GM18519 (cell line): ENCODE measurements at regions not wholly inside any gene's neighbourhood (a gene's known extent, or its start where the extent isn't known, plus 50 kb on each side); places are given as distances from the start of the nearest gene placed in this dataset.
"Not testable (repeated sequence)": the region's sequence is repeated elsewhere in the genome, so short reads cannot be mapped to it uniquely, and the experiment has no call there.

Experiments
- ATAC-seq: cut with Tn5 transposase; IDR thresholded peaks from one replicate; pipeline ENCODE4 v1.9.1; 2021; ENCODE audit warnings: mild to moderate bottlenecking, moderate library complexity; ENCODE audit not compliant: unreplicated experiment, low FRiP score

- ATAC-seq = no peak
These were observed 465.7 kb upstream of the FAR2 start for GRCh38 chr12:28683366-28683765.

GRCh38 chr12:28689398-28690175 is 459.5 kb upstream of the FAR2 start:
- no peak for ATAC-seq

- no peak for ATAC-seq
These were observed 455.4 kb upstream of the FAR2 start for GRCh38 chr12:28693565-28694219.

GRCh38 chr12:28698553-28698952 is 450.5 kb upstream of the FAR2 start:
- ATAC-seq = no peak

GRCh38 chr12:28699029-28699428 is 450.0 kb upstream of the FAR2 start:
- ATAC-seq = no peak

- ATAC-seq = no peak
These were observed 448.9 kb upstream of the FAR2 start for GRCh38 chr12:28700161-28700560.

GRCh38 chr12:28704477-28705169 is 444.5 kb upstream of the FAR2 start:
- no peak for ATAC-seq

GRCh38 chr12:28708918-28709371 is 440.1 kb upstream of the FAR2 start:
- no peak for ATAC-seq

- ATAC-seq = no peak
These were observed 438.9 kb upstream of the FAR2 start for GRCh38 chr12:28709986-28710685.

- no peak for ATAC-seq
These were observed 438.2 kb upstream of the FAR2 start for GRCh38 chr12:28710882-28711281.

GRCh38 chr12:28711421-28711820 is 437.7 kb upstream of the FAR2 start:
- no peak for ATAC-seq

- ATAC-seq = no peak
These were observed 406.3 kb upstream of the FAR2 start for GRCh38 chr12:28742791-28743190.

GRCh38 chr12:28746734-28747325 is 402.2 kb upstream of the FAR2 start:
- no peak for ATAC-seq

- ATAC-seq = no peak
These were observed 398.0 kb upstream of the FAR2 start for GRCh38 chr12:28750946-28751685.

GRCh38 chr12:28755027-28755426 is 394.1 kb upstream of the FAR2 start:
- ATAC-seq = no peak

GRCh38 chr12:28759333-28759732 is 389.7 kb upstream of the FAR2 start:
- ATAC-seq = no peak

- not testable (repeated sequence) for ATAC-seq
These were observed 388.8 kb upstream of the FAR2 start for GRCh38 chr12:28760040-28760903.

- not testable (repeated sequence) for ATAC-seq
These were observed 387.2 kb upstream of the FAR2 start for GRCh38 chr12:28761897-28762296.

GRCh38 chr12:28766398-28766797 is 382.7 kb upstream of the FAR2 start:
- ATAC-seq = no peak
